Erythroblast (primary cell): ENCODE measurements at regions not wholly inside any gene's neighbourhood (a gene's known extent, or its start where the extent isn't known, plus 50 kb on each side); places are given as distances from the start of the nearest gene placed in this dataset.

Experiments used
- GATA1 ChIP-seq: IDR thresholded peaks from 2 replicates; pipeline ENCODE4 v1.6.1; 2011; ENCODE audit warnings: low read depth, mild to moderate bottlenecking, control low read depth, low read length, moderate library complexity
- POLR2A ChIP-seq: IDR thresholded peaks from 2 replicates; pipeline ENCODE4 v1.6.1; 2011; ENCODE audit warnings: mild to moderate bottlenecking, low read length

- TF ChIP-seq POLR2A (no peak), GATA1 (no peak)
Measured at GRCh38 chr6:40721271-40721952, 134.2 kb upstream of the LRFN2 start.
